Effector memory CD8-positive, alpha-beta T cell (primary cell): ENCODE measurements at regions not wholly inside any gene's neighbourhood (a gene's known extent, or its start where the extent isn't known, plus 50 kb on each side); places are given as distances from the start of the nearest gene placed in this dataset.
"Not testable (repeated sequence)": the region's sequence is repeated elsewhere in the genome, so short reads cannot be mapped to it uniquely, and the experiment has no call there.

Experiments
- ATAC-seq: fragments of 150-1000 bp; cut with Tn5 transposase; replicated peaks from 2 replicates; pipeline ENCODE4 v1.10.0; 2021; ENCODE audit warnings: mild to moderate bottlenecking, moderate library complexity
- DNase-seq, 3 experiments: peaks; one replicate each; pipeline ENCODE4 v3.0.0; 2021
- H3K27ac Mint-ChIP-seq, 2 donors: one replicate each; pipeline ENCODE4 v1.8.0; 2022; ENCODE audit warnings: mild to moderate bottlenecking in 2 of 2, mixed read lengths in 2 of 2, moderate library complexity in 2 of 2
- H3K27me3 Mint-ChIP-seq, 2 donors: one replicate each; pipeline ENCODE4 v1.8.0; 2022; ENCODE audit warnings: mixed read lengths in 2 of 2
- H3K36me3 Mint-ChIP-seq: one replicate; pipeline ENCODE4 v1.8.0; 2022; ENCODE audit warnings: mild to moderate bottlenecking, moderate library complexity, mixed read lengths; ENCODE audit not compliant: insufficient read depth
- H3K4me1 Mint-ChIP-seq, 2 donors: one replicate each; pipeline ENCODE4 v1.8.0; 2022; ENCODE audit warnings: low read depth in 2 of 2, mixed read lengths in 2 of 2
- H3K4me3 Mint-ChIP-seq, 2 donors: one replicate each; pipeline ENCODE4 v1.8.0; 2022; ENCODE audit warnings: mild to moderate bottlenecking in 2 of 2, mixed read lengths in 2 of 2, moderate library complexity in 2 of 2
- H3K9me3 Mint-ChIP-seq, 2 donors: one replicate each; pipeline ENCODE4 v1.8.0; 2022; ENCODE audit warnings: mixed read lengths in 2 of 2

DNA sequence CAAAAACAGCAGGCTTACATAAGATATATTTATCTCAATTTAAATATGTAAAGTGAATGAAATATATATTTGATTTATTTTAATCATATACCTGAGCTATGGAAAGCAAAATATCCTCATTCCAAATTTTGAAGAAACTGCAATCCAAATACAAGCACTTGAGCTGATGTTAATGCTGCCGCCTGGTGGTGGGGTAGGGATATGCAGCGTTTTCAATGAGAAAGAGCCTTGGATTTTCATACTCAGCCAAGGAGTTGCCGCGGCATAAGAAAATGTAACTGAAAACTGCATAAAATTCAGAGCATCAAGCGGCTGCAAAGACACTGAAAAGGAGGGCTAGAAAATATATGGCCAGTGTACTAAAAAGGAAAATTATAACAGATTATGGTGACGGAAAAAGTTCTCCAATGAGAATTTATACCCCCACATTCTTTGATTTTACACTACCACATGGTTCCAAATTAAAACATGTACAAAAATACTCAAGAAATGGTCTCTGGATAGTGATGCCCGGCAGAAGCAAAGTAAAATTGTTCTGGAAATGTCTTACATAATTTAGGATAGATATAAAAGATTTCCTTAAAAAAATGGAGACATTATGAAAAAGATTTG lies 660.3 kb upstream of the PITX2 start:
- H3K4me3 Mint-ChIP-seq, result no peak overlapping the region
- DNase-seq (no peak), ATAC-seq (no peak)
- H3K27me3 Mint-ChIP-seq, result no peaks in the 10 kb centered on the region
- peaks cover 5 to 8% of the 10 kb centered on the region in 2 donors for H3K9me3 Mint-ChIP-seq
- no peak overlapping the region for H3K27ac Mint-ChIP-seq
- H3K36me3 Mint-ChIP-seq, result no peaks in the 10 kb centered on the region
- no peaks in the 10 kb centered on the region for H3K4me1 Mint-ChIP-seq

DNA sequence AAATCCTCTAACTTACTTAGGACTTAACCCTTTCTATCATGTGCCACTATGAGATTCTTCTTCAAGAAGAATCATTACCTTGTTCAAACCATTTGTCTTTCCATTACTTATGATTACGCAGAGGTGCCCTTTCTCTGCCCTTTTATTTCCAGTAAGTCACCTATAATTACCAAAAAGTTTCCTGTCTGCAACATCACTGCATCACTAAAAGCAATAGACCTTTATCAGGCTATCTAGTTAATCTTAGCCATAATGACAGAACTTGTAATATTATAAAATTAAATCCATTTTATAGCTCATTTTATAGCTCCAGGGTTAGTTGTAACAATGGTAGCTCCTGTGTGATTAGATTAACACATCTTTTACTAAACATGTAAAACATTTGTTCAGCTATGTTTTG lies 673.6 kb upstream of the PITX2 start:
- Mint-ChIP-seq H3K27ac (no peak overlapping the region), H3K4me3 (no peak overlapping the region), H3K9me3 (peaks cover 2 to 15% of the 10 kb centered on the region in 2 donors)

DNA sequence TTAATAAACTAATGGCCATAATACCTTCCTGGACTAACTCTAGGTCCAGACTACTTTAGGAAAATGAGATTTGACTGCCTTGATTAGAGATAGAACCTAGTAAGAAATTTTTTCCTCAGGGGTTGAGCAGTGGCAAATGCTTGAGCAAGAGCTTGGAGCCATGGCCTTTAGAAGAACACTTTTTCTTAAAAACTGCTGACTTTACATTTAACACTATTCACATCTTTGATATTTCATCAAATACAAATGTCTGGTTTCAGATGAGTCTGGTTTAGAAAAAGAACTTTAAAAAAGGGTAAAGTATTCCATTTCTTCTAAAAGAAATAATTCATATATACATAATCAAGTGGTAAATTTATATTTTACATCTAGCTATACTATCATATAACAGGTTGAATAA lies 680.9 kb upstream of the PITX2 start:
- H3K27me3 Mint-ChIP-seq, result no peaks in the 10 kb centered on the region
- ATAC-seq (no peak), DNase-seq (no peak)
- H3K36me3 Mint-ChIP-seq, result no peaks in the 10 kb centered on the region
- H3K27ac Mint-ChIP-seq, result no peak overlapping the region
- no peaks in the 10 kb centered on the region for H3K4me1 Mint-ChIP-seq
- no peak overlapping the region for H3K4me3 Mint-ChIP-seq
- peaks cover 3 to 8% of the 10 kb centered on the region in 2 donors for H3K9me3 Mint-ChIP-seq

More for the DNA sequence above, 673.6 kb upstream of the PITX2 start:
- Mint-ChIP-seq H3K4me1 (no peaks in the 10 kb centered on the region), H3K36me3 (no peaks in the 10 kb centered on the region), H3K27me3 (no peaks in the 10 kb centered on the region)
- DNase-seq, result no peak
- ATAC-seq, result no peak

DNA sequence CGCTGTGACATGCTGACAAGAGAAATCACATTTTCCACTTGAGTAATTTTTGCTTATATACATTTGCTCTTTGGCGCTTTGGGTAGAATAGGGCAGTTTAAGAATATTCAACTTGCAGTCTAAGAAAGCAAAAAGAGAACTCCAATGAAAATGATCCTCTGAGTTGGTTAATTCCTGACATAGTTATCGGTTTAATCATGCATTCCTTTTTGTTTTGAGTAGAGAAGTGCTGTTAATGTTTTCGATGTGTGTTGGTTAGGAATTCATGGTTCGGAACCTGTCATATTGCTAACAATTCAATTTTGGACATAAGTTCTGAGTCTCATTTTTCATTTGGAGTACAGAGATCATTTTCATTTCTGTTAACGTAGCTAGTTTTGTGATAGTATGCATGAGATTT lies 700.6 kb upstream of the PITX2 start:
- DNase-seq, result no peak
- H3K36me3 Mint-ChIP-seq, result no peaks in the 10 kb centered on the region

DNA sequence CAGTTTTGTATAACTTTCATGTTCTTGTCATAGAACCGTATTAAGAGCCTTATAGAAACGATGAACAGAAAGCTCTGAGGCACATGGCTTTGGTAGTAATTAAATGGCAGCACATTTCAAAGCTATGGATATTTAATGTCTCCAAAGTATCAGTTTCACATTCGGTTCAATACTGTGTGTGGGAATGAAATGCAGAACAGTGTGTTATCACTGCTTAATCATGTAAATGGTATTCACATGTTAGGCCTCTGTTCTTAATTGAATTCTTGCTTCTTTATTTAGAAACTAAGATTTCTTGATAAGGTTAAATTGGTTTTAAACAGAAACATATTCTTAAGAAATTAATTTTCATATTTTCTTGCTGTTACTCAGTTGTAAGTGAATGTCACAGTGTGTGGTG lies 701.0 kb upstream of the PITX2 start:
- no peak overlapping the region for H3K27ac Mint-ChIP-seq
- H3K27me3 Mint-ChIP-seq, result no peaks in the 10 kb centered on the region
- peaks cover 6 to 15% of the 10 kb centered on the region in 2 donors for H3K9me3 Mint-ChIP-seq
- H3K4me3 Mint-ChIP-seq, result no peak overlapping the region
- DNase-seq, result no peak
- H3K4me1 Mint-ChIP-seq, result no peaks in the 10 kb centered on the region
- no peak for ATAC-seq
- H3K36me3 Mint-ChIP-seq, result no peaks in the 10 kb centered on the region

More for the DNA sequence above, 700.6 kb upstream of the PITX2 start:
- no peak overlapping the region for H3K27ac Mint-ChIP-seq
- ATAC-seq, result no peak
- H3K4me3 Mint-ChIP-seq, result no peak overlapping the region
- no peaks in the 10 kb centered on the region for H3K27me3 Mint-ChIP-seq
- no peaks in the 10 kb centered on the region for H3K4me1 Mint-ChIP-seq
- peaks cover 6 to 15% of the 10 kb centered on the region in 2 donors for H3K9me3 Mint-ChIP-seq

DNA sequence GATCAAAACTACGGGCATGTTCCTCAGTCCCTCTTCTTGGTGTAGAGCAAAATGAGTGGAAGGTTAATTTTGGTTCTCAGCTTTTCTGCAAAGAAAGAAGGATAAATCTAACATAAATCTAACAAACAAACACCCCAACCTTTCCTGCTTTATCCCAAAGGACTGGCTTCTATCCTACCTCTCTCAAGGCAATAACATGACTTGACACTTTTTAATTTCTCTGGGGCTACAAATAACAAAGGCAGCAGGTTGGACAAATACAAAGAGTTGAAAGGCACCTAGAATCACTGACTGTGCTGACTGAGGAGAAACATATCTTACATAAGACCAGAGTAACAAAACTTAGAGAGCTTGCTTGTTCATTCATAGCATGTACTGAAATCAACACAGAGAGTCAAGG lies 703.6 kb upstream of the PITX2 start:
- H3K4me3 Mint-ChIP-seq, result no peak overlapping the region
- no peaks in the 10 kb centered on the region for H3K4me1 Mint-ChIP-seq
- no peak for DNase-seq
- H3K9me3 Mint-ChIP-seq, result peaks cover 7 to 11% of the 10 kb centered on the region in 2 donors
- H3K27me3 Mint-ChIP-seq, result no peaks in the 10 kb centered on the region
- H3K36me3 Mint-ChIP-seq, result no peaks in the 10 kb centered on the region
- no peak overlapping the region for H3K27ac Mint-ChIP-seq
- ATAC-seq, result no peak

DNA sequence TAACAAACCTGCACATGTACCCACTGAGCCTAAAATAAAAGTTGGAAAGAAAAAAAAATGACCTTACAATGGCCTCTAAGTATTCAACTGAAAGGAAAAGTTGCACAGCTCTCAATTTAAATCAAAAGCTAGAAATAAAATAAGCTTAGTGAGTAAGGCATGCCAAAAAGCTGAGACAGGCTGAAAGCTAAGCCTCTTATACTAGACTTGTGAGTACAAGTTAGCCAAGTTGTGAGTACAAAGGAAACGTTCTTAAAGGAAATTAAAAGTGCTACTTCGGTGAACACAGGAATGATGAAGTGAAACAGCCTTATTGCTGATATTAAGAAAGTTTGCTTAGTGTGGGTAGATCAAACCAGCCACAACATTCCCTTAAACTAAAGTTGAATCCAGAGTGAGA lies 707.9 kb upstream of the PITX2 start:
- Mint-ChIP-seq H3K9me3 (peaks cover 3 to 8% of the 10 kb centered on the region in 2 donors), H3K4me1 (no peaks in the 10 kb centered on the region), H3K27me3 (no peaks in the 10 kb centered on the region), H3K27ac (no peak overlapping the region), H3K36me3 (no peaks in the 10 kb centered on the region), H3K4me3 (no peak overlapping the region)
- no peak for ATAC-seq
- no peak for DNase-seq

DNA sequence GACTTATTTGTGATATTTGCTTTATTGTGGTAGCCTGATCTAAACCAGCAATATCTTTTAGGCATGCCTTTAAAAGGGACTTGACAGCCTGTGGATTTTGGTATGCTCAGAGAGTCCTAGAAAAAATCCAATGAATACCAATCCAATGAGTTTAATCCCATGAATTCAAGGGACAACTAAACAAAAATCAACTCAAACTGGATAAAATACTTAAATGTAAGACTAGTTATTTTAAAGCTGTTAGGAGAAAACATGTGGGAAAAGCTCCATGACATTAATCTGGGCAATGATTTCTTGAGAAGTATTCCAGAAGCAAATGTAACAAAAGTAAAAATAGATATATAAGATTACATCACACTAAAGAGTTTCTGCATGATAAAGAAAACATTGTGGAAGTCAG lies 711.5 kb upstream of the PITX2 start:
- no peak for DNase-seq
- Mint-ChIP-seq H3K27me3 (no peaks in the 10 kb centered on the region), H3K27ac (no peak overlapping the region)

DNA sequence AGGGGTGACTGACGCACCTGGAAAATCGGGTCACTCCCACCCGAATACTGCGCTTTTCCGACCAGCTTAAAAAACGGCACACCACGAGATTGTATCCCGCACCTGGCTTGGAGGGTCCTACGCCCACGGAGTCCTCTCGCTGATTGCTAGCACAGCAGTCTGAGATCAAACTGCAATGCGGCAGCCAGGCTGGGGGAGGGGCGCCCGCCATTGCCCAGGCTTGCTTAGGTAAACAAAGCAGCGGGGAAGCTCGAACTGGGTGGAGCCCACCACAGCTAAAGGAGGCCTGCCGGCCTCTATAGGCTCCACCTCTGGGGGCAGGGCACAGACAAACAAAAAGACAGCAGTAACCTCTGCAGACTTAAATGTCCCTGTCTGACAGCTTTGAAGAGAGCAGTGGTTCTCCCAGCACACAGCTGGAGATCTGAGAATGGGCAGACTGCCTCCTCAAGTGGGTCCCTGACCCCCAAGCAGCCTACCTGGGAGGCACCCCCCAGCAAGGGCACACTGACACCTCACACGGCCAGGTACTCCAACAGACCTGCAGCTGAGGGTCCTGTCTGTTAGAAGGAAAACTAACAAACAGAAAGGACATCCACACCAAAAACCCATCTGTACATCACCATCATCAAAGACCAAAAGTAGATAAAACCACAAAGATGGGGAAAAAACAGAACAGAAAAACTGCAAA lies 714.5 kb upstream of the PITX2 start:
- H3K4me1 Mint-ChIP-seq, DNase-seq, H3K27me3 Mint-ChIP-seq, H3K9me3 Mint-ChIP-seq, H3K27ac Mint-ChIP-seq, H3K4me3 Mint-ChIP-seq, H3K36me3 Mint-ChIP-seq, ATAC-seq: not testable (repeated sequence)

More for the DNA sequence above, 711.5 kb upstream of the PITX2 start:
- Mint-ChIP-seq H3K9me3 (peaks cover 0 to 6% of the 10 kb centered on the region in 2 donors), H3K36me3 (no peaks in the 10 kb centered on the region), H3K4me3 (no peak overlapping the region), H3K4me1 (no peaks in the 10 kb centered on the region)
- no peak for ATAC-seq

DNA sequence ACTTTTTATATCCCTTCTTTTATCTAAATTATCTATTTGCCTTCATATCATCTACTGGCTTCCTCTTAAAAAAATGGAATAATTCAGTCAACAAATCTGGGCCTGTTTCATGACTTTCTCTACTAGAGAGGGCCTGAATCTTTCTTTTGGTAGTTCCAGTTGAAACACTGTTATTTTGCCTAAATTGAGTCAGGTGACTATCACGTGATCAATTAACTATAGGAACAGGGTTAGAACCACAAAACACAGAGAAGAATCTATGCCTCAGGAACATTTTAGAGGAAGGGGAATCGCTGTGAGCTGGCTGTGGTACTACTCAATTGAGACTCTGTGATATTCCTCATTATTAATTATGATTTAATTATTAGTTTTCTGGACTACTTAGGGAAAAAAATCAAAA lies 736.7 kb upstream of the PITX2 start:
- Mint-ChIP-seq H3K4me1 (no peaks in the 10 kb centered on the region), H3K9me3 (peaks cover 0 to 7% of the 10 kb centered on the region in 2 donors)

DNA sequence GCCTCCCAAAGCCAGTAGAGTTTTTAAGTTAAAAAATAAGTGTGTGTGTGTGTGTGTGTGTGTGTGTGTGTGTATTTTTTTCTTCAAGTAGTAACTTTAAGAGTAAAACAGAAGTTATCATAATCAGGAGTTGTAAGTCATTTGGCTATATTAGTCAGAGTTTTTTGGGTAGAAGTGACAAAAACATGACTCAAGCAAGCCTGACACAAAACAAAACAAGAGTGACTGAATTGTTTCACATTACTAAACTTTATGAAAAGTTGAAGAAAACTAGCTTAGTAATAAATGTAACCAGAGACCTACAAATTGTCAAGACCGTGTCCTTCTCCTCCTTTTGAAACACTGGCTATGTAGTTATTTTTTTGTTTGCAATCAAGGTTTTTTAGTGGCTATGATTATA lies 738.0 kb upstream of the PITX2 start:
- H3K36me3 Mint-ChIP-seq, result no peaks in the 10 kb centered on the region
- H3K27ac Mint-ChIP-seq, result no peak overlapping the region
- H3K4me3 Mint-ChIP-seq, result no peak overlapping the region
- H3K27me3 Mint-ChIP-seq, result no peaks in the 10 kb centered on the region
- ATAC-seq (no peak), DNase-seq (no peak)
- H3K4me1 Mint-ChIP-seq, result no peaks in the 10 kb centered on the region
- peaks cover 6 to 7% of the 10 kb centered on the region in 2 donors for H3K9me3 Mint-ChIP-seq

More for the DNA sequence above, 736.7 kb upstream of the PITX2 start:
- Mint-ChIP-seq H3K4me3 (no peak overlapping the region), H3K27ac (no peak overlapping the region), H3K27me3 (no peaks in the 10 kb centered on the region), H3K36me3 (no peaks in the 10 kb centered on the region)
- DNase-seq, result no peak
- ATAC-seq, result no peak

DNA sequence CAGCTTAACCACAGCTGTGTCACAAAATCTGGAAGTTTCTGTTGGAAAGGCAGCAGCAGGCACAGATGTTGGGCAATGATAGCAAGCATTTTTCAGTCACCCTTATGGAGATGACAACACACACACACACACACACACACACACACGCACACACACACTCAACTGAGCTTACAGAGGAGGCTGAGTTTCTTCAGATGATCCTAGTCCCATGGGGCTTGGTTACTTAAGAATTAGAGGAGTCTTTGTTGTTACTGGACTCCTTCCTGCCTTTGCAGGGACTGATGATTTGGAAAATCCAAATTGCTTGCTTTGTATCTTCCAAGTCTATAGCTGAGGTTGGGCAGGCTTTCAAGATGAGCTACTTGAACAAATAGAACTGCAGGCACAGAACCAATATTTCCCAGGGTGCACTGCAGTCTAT lies 740.1 kb upstream of the PITX2 start:
- H3K27ac Mint-ChIP-seq, result no peak overlapping the region
- no peak for ATAC-seq
- no peaks in the 10 kb centered on the region for H3K4me1 Mint-ChIP-seq
- no peak overlapping the region for H3K4me3 Mint-ChIP-seq
- no peaks in the 10 kb centered on the region for H3K36me3 Mint-ChIP-seq
- no peaks in the 10 kb centered on the region for H3K27me3 Mint-ChIP-seq
- H3K9me3 Mint-ChIP-seq, result peaks cover 3 to 19% of the 10 kb centered on the region in 2 donors
- DNase-seq, result no peak

DNA sequence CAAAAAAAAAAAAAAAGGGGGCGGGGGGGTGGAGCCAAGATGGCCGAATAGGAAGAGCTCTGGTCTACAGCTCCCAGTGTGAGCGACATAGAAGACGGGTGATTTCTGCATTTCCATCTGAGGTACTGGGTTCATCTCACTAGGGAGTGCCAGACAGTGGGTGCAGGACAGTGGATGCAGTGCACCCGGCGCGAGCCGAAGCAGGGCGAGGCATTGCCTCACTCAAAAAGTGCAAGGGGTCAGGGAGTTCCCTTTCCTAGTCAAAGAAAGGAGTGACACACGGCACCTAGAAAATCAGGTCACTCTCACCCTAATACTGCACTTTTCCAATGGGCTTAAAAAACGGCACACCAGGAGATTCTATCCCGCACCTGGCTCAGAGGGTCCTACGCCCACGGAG lies 755.0 kb upstream of the PITX2 start:
- not testable (repeated sequence) for H3K4me1 Mint-ChIP-seq, H3K27ac Mint-ChIP-seq, H3K27me3 Mint-ChIP-seq, DNase-seq, H3K9me3 Mint-ChIP-seq, H3K36me3 Mint-ChIP-seq, H3K4me3 Mint-ChIP-seq, ATAC-seq

DNA sequence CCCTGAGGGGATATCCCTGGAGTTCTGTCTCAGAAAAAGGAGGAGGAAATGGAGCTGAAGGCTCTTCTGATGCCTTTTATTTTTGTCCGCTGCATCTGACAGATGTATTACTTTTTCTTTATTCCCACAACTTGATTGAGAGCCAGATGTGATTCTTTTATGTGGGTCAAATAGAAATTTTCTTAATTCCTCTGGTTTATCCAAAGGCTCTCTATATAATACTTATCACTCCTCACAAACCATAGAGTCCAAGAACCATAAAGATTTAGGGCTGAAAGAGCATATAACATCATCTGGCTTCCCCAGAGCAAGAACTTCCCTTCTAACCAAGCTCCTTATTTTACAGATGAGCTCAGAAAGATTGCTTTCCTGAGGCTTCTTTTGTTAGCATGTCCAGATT lies 756.7 kb upstream of the FAM241A start:
- no peaks in the 10 kb centered on the region for H3K4me1 Mint-ChIP-seq
- ATAC-seq (no peak), DNase-seq (no peak)
- H3K27ac Mint-ChIP-seq, result no peak overlapping the region
- no peak overlapping the region for H3K4me3 Mint-ChIP-seq
- H3K9me3 Mint-ChIP-seq, result peaks cover 11 to 20% of the 10 kb centered on the region in 2 donors
- H3K27me3 Mint-ChIP-seq, result no peaks in the 10 kb centered on the region
- H3K36me3 Mint-ChIP-seq, result no peaks in the 10 kb centered on the region
